Mucosa of rectum (tissue), 2 donors: ENCODE measurements at regions not wholly inside any gene's neighbourhood (a gene's known extent, or its start where the extent isn't known, plus 50 kb on each side); places are given as distances from the start of the nearest gene placed in this dataset.

ENCODE experiments used
- H3K27ac ChIP-seq, 2 donors: one replicate each; pipeline ENCODE4 v1.7.0; 2013; ENCODE audit warnings: inconsistent platforms in 2 of 2, low read depth in 2 of 2, low read length in 2 of 2
- H3K27me3 ChIP-seq, 2 donors: one replicate each; pipeline ENCODE4 v1.7.0; 2013; ENCODE audit warnings: low read length in 2 of 2; ENCODE audit not compliant: control insufficient read depth in 2 of 2, insufficient read depth in 2 of 2
- H3K36me3 ChIP-seq, 2 donors: one replicate each; pipeline ENCODE4 v1.7.0; 2013; ENCODE audit warnings: low read length in 2 of 2; ENCODE audit not compliant: control insufficient read depth in 2 of 2, insufficient read depth in 2 of 2
- H3K4me1 ChIP-seq, 2 donors: one replicate each; pipeline ENCODE4 v1.7.0; 2013; ENCODE audit warnings: low read length in 2 of 2, mild to moderate bottlenecking in 1 of 2; ENCODE audit not compliant: control insufficient read depth in 2 of 2, insufficient read depth in 2 of 2
- H3K4me3 ChIP-seq, 2 donors: one replicate each; pipeline ENCODE4 v1.7.0; 2013; ENCODE audit warnings: low read length in 2 of 2
- H3K9ac ChIP-seq, 2 donors: one replicate each; pipeline ENCODE4 v1.7.0; 2013; ENCODE audit warnings: low read length in 2 of 2, low read depth in 1 of 2, mild to moderate bottlenecking in 1 of 2
- H3K9me3 ChIP-seq, 2 donors: one replicate each; pipeline ENCODE4 v1.7.0; 2013; ENCODE audit warnings: low read length in 2 of 2; ENCODE audit not compliant: control insufficient read depth in 2 of 2
- donor health status: healthy.
- donor health status: Normal muscosa, but diverticular disease.

DNA sequence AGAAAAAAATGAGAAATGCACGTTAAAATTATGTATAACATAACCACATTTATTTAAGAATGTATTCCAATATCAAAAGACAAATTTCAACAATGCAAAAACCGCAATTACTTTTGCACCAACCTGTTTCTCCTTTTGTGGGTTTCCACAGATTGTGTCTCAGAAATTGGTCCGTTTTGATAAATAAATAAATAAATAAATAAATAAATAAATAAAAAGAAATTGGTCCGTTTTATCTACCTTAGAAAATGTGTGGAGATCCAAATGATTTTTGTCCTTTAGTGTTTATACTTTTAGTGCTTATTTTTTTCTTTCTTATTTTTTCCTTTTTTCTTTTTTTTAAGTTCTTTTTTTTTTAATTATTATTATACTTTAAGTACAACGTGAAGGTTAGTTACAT, 1682.2 kb upstream of the TMEFF2 start:
- H3K27ac ChIP-seq = no peak overlapping the region
- H3K4me3 ChIP-seq = no peak overlapping the region
- no peaks in the 10 kb centered on the region for H3K4me1 ChIP-seq
- H3K9ac ChIP-seq = no peak overlapping the region
- no peaks in the 10 kb centered on the region for H3K36me3 ChIP-seq
- no peaks in the 10 kb centered on the region for H3K9me3 ChIP-seq
- H3K27me3 ChIP-seq = no peaks in the 10 kb centered on the region

DNA sequence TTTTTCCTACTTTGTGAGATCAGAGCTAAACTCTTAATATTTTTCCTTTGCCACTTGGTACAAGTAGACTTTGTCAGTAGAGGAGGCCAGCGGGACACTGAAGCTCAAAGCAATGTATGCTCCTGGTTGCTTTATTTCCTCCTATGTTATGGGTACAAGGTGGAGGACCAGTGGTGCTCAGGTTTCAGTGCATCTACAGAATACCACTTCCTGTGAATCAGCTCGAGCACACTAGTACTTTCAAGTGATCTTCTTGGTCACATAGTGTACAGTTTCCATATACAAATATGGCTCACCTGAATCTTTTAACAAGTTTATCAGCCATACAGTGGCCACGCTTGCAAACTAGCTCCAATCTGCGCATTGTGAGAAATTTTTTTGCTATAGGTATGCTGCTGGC, 1674.8 kb upstream of the TMEFF2 start:
- no peaks in the 10 kb centered on the region for H3K36me3 ChIP-seq
- H3K9ac ChIP-seq = no peak overlapping the region
- no peaks in the 10 kb centered on the region for H3K27me3 ChIP-seq
- no peaks in the 10 kb centered on the region for H3K9me3 ChIP-seq
- no peak overlapping the region for H3K27ac ChIP-seq
- no peak overlapping the region for H3K4me3 ChIP-seq
- H3K4me1 ChIP-seq = no peaks in the 10 kb centered on the region

DNA sequence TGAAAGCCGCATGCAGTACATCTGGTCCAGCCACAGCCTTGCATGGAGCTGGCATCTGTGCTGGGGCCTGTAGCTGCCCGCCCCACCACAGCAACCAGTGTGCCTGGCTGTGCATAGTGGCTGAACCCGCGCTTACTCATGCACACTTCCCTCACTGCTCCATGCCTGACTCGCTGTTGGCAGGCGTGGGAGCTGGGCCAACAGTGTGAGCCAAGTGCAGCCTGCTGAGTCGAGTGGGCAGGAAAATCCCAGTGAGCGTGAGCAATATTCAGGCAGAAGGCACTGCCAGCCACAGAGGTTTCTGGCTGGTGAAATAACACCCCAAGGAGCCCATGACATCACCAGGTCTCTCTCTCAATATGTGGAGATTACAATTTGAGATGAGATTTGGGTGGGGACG, 1674.1 kb upstream of the TMEFF2 start:
- Histone ChIP-seq H3K4me3 (no peak overlapping the region), H3K4me1 (no peaks in the 10 kb centered on the region), H3K27ac (no peak overlapping the region), H3K36me3 (no peaks in the 10 kb centered on the region), H3K27me3 (no peaks in the 10 kb centered on the region), H3K9me3 (no peaks in the 10 kb centered on the region), H3K9ac (no peak overlapping the region)

- Histone ChIP-seq H3K27ac (no peak overlapping the region), H3K4me3 (no peak overlapping the region), H3K36me3 (no peaks in the 10 kb centered on the region), H3K9me3 (no peaks in the 10 kb centered on the region), H3K27me3 (no peaks in the 10 kb centered on the region), H3K9ac (no peak overlapping the region), H3K4me1 (no peaks in the 10 kb centered on the region)
These were observed 1673.4 kb upstream of the TMEFF2 start for GRCh38 chr2:193868132-193868531.

GRCh38 chr2:193867454-193867853, 1672.7 kb upstream of the TMEFF2 start:
- H3K9me3 ChIP-seq = no peaks in the 10 kb centered on the region
- H3K27me3 ChIP-seq = no peaks in the 10 kb centered on the region
- no peak overlapping the region for H3K4me3 ChIP-seq
- no peaks in the 10 kb centered on the region for H3K4me1 ChIP-seq
- no peaks in the 10 kb centered on the region for H3K36me3 ChIP-seq
- no peak overlapping the region for H3K27ac ChIP-seq
- no peak overlapping the region for H3K9ac ChIP-seq

- Histone ChIP-seq H3K9me3 (no peaks in the 10 kb centered on the region), H3K9ac (no peak overlapping the region), H3K27me3 (no peaks in the 10 kb centered on the region), H3K4me3 (no peak overlapping the region), H3K4me1 (no peaks in the 10 kb centered on the region), H3K27ac (no peak overlapping the region), H3K36me3 (no peaks in the 10 kb centered on the region)
These were observed 1666.8 kb upstream of the TMEFF2 start for GRCh38 chr2:193861557-193861956.

GRCh38 chr2:193847991-193848390, 1653.3 kb upstream of the TMEFF2 start:
- Histone ChIP-seq H3K4me3 (no peak overlapping the region), H3K9ac (no peak overlapping the region), H3K9me3 (no peaks in the 10 kb centered on the region), H3K36me3 (no peaks in the 10 kb centered on the region), H3K27ac (no peak overlapping the region), H3K4me1 (no peaks in the 10 kb centered on the region), H3K27me3 (no peaks in the 10 kb centered on the region)

DNA sequence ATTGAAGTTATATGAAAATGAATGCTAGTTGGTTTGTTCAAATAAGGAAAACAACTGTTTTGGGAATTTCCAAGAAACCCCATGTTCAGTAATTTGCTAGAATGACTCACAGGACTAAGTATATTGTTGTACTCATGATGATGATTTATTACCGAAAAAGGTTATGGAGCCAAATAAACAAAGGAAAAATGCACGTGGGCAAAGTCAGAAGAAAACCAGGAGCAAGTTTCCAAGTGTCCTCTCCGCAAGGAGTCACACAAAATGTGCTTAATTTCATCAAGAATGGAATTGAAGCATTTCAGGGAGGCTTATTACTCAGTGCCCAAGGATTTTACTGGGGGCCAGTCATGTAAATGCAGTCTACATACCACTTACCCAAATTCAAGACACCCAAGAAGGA, 1652.4 kb upstream of the TMEFF2 start:
- Histone ChIP-seq H3K36me3 (no peaks in the 10 kb centered on the region), H3K9me3 (no peaks in the 10 kb centered on the region), H3K4me1 (no peaks in the 10 kb centered on the region), H3K9ac (no peak overlapping the region), H3K4me3 (no peak overlapping the region), H3K27me3 (no peaks in the 10 kb centered on the region), H3K27ac (no peak overlapping the region)

- H3K9me3 ChIP-seq = no peaks in the 10 kb centered on the region
- H3K36me3 ChIP-seq = no peaks in the 10 kb centered on the region
- no peak overlapping the region for H3K9ac ChIP-seq
- H3K4me3 ChIP-seq = no peak overlapping the region
- H3K27me3 ChIP-seq = no peaks in the 10 kb centered on the region
- H3K4me1 ChIP-seq = no peaks in the 10 kb centered on the region
- H3K27ac ChIP-seq = no peak overlapping the region
These were observed 1650.9 kb upstream of the TMEFF2 start for GRCh38 chr2:193845604-193846003.

DNA sequence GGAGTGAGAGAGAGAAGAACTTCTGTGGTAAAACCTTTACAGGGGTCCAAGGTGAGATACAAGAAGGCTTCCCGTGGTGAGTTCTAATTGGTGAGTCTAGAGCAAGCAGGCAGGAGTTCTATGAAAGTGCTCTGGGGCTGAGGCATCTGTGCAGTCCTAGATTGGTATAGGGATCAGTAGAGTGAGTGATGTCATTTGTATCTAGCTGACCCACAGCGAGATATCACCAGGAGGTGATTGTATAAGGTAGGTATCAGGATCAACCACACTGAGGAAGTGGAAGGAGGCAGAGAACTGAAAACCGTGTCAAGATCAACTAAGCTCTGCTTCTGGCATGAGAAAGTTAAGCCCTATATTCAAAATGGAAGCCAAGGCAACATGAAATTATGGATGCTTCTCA, 1648.9 kb upstream of the TMEFF2 start:
- no peak overlapping the region for H3K9ac ChIP-seq
- H3K4me1 ChIP-seq = no peaks in the 10 kb centered on the region
- H3K36me3 ChIP-seq = no peaks in the 10 kb centered on the region
- no peak overlapping the region for H3K4me3 ChIP-seq
- H3K27ac ChIP-seq = no peak overlapping the region
- no peaks in the 10 kb centered on the region for H3K27me3 ChIP-seq
- H3K9me3 ChIP-seq = no peaks in the 10 kb centered on the region
